ENCODE measurements at regions not wholly inside any gene's neighbourhood (a gene's known extent, or its start where the extent isn't known, plus 50 kb on each side); places are given as distances from the start of the nearest gene placed in this dataset.
"Not testable (repeated sequence)": the region's sequence is repeated elsewhere in the genome, so short reads cannot be mapped to it uniquely, and the experiment has no call there.

DNA sequence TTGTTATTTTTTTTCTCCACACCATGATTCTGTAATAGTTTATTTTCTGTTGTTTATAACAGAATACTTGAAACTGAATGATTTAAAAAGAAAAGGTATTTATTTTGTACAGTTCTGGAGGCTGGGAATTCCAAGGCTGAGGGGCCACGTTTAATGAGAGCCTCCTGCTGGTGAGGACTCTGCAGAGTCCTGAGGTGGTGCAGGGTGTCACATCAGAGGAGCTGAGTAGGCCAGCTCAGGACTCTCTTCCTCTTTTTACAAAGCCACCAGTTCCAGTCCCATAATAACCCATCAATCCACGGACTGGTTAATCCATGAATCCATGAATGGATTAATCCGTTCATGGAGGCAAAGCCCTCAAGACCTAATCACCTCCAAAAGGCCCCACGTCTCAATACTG is 71.6 kb downstream of the TFAP2A start:
- intact Hi-C loops (cut with DNase I) = no loop called here
- Histone ChIP-seq H3K4me3 (no peak overlapping the region), H3K36me3 (no peaks in the 10 kb centered on the region), H3K27ac (no peak overlapping the region), H3K27me3 (no peaks in the 10 kb centered on the region), H3K4me1 (no peaks in the 10 kb centered on the region), H3K9me3 (no peaks in the 10 kb centered on the region)
- TF ChIP-seq POLR2A (IDR thresholded peaks at IDR 0.05) = no peak
- TF ChIP-seq, protein P1, sequence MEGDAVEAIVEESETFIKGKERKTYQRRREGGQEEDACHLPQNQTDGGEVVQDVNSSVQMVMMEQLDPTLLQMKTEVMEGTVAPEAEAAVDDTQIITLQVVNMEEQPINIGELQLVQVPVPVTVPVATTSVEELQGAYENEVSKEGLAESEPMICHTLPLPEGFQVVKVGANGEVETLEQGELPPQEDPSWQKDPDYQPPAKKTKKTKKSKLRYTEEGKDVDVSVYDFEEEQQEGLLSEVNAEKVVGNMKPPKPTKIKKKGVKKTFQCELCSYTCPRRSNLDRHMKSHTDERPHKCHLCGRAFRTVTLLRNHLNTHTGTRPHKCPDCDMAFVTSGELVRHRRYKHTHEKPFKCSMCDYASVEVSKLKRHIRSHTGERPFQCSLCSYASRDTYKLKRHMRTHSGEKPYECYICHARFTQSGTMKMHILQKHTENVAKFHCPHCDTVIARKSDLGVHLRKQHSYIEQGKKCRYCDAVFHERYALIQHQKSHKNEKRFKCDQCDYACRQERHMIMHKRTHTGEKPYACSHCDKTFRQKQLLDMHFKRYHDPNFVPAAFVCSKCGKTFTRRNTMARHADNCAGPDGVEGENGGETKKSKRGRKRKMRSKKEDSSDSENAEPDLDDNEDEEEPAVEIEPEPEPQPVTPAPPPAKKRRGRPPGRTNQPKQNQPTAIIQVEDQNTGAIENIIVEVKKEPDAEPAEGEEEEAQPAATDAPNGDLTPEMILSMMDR (IDR thresholded peaks at IDR 0.05) = no peak
- no peak for TF ChIP-seq POLR2AphosphoS5 (IDR thresholded peaks at IDR 0.05; ENCODE audit: insufficient read depth in 1 of 2, low read depth in 1 of 2)
- DNase-seq (ENCODE audit: extremely low spot score in 2 of 2) = no peak

DNA sequence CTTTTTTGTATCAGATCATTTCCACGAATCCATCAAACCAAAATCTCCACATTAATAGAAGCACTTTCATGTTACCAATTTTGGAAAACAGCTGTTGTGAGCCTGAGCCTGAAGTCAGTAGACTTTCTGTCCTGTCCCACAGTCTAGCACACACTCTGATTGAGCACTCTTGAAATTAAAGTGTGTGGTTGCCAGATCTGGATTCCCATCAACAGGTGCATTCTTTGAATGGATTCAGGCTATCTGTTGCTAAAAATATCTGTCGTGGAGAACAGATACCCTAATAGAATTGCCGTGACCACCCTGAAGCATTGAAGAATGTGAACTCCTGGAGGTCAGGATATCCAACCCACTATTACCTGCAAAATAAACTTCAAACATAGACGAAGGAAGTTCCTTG is 73.3 kb downstream of the TFAP2A start:
- no peaks in the 10 kb centered on the region for H3K4me1 ChIP-seq
- H3K4me3 ChIP-seq = no peak overlapping the region
- H3K27me3 ChIP-seq = no peaks in the 10 kb centered on the region
- no peak overlapping the region for H3K27ac ChIP-seq
- H3K9me3 ChIP-seq = no peaks in the 10 kb centered on the region
- intact Hi-C loops (cut with DNase I) = no loop called here
- TF ChIP-seq, protein P1 (IDR thresholded peaks at IDR 0.05) = no peak
- TF ChIP-seq POLR2AphosphoS5 (IDR thresholded peaks at IDR 0.05; ENCODE audit: insufficient read depth in 1 of 2, low read depth in 1 of 2) = no peak
- no peak for TF ChIP-seq POLR2A (IDR thresholded peaks at IDR 0.05)
- H3K36me3 ChIP-seq = no peaks in the 10 kb centered on the region
- no peak for DNase-seq (ENCODE audit: extremely low spot score in 2 of 2)

DNA sequence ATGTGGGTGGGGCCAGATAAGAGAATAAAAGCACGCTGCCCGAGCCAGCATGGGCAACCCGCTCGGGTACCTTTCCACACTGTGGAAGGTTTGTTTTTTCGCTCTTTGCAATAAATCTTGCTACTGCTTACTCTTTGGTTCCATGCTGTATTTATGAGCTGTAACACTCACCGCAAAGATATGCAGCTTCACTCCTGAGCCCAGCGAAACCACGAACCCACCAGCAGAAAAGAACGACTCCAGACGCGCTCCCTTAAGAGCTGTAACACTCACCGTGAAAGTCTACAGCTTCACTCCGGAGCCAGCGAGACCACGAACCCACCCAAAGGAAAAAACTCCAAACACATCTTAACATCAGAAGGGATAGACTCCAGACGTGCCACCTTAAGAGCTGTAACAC is 76.7 kb downstream of the TFAP2A start:
- no peaks in the 10 kb centered on the region for H3K36me3 ChIP-seq
- intact Hi-C loops (cut with DNase I) = no loop called here

DNA sequence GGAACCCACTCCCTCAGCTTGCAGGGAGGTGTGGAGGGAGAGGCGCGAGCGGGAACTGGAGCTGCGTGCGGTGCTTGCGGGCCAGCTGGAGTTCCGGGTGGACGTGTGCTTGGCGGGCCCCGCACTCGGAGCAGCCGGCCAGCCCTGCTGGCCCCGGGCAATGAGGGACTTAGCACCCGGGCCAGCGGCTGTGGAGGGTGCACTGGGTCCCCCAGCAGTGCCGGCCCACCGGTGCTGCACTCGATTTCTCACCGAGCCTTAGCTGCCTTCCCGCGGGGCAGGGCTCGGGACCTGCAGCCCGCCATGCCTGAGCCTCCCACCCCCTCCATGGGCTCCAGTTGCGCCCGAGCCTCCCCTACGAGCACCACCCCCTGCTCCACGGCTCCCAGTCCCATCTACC is 77.5 kb downstream of the TFAP2A start:
- DNase-seq (ENCODE audit: extremely low spot score in 2 of 2); H3K36me3 ChIP-seq; H3K4me1 ChIP-seq; H3K27me3 ChIP-seq; H3K4me3 ChIP-seq; H3K27ac ChIP-seq; H3K9me3 ChIP-seq; intact Hi-C loops (cut with DNase I): not testable (repeated sequence)

More for the DNA sequence above, 76.7 kb downstream of the TFAP2A start:
- no peaks in the 10 kb centered on the region for H3K27me3 ChIP-seq
- TF ChIP-seq POLR2A (IDR thresholded peaks at IDR 0.05) = no peak
- TF ChIP-seq POLR2AphosphoS5 (IDR thresholded peaks at IDR 0.05; ENCODE audit: insufficient read depth in 1 of 2, low read depth in 1 of 2) = no peak
- TF ChIP-seq, protein P1 (IDR thresholded peaks at IDR 0.05) = no peak
- no peak for DNase-seq (ENCODE audit: extremely low spot score in 2 of 2)
- no peaks in the 10 kb centered on the region for H3K4me1 ChIP-seq
- no peak overlapping the region for H3K27ac ChIP-seq
- no peak overlapping the region for H3K4me3 ChIP-seq
- H3K9me3 ChIP-seq = no peaks in the 10 kb centered on the region

DNA sequence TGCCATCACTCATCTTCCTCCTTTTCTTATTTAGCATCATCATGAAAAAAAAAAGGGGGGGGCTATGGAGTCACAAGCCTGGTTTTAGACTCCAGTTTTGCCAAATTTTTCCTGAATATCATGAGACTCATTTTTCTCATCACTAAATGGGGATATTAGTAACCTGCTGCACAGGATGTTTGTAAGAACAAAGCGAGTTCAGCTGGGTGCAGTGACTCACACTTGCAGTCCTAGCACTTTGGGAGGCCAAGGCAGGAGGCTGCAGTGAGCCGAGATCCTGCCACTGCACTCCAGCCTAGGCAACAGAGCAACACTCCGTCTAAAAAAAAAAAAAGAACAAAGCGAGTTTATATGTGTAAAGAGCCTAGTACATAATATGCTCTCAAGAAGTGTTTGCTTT is 82.8 kb downstream of the TFAP2A start:
- DNase-seq (ENCODE audit: extremely low spot score in 2 of 2) = no peak
- no peak overlapping the region for H3K4me3 ChIP-seq
- no peaks in the 10 kb centered on the region for H3K9me3 ChIP-seq
- intact Hi-C loops (cut with DNase I) = no loop called here
- H3K4me1 ChIP-seq = no peaks in the 10 kb centered on the region
- H3K27me3 ChIP-seq = no peaks in the 10 kb centered on the region
- no peaks in the 10 kb centered on the region for H3K36me3 ChIP-seq
- TF ChIP-seq POLR2A (IDR thresholded peaks at IDR 0.05) = no peak
- TF ChIP-seq, protein P1 (IDR thresholded peaks at IDR 0.05) = no peak
- TF ChIP-seq POLR2AphosphoS5 (IDR thresholded peaks at IDR 0.05; ENCODE audit: insufficient read depth in 1 of 2, low read depth in 1 of 2) = no peak
- no peak overlapping the region for H3K27ac ChIP-seq

Measured in vagina (tissue), 2 donors.